SW480 (cell line): ENCODE measurements at regions not wholly inside any gene's neighbourhood (a gene's known extent, or its start where the extent isn't known, plus 50 kb on each side); places are given as distances from the start of the nearest gene placed in this dataset.

Experiments used
- DNase-seq: peaks from one replicate; pipeline ENCODE4 v3.0.0-alpha.2; 2016; ENCODE audit warnings: low spot score

- no peak for DNase-seq
Measured at GRCh38 chr2:51490576-51491234, 458.8 kb upstream of the NRXN1 start.

- no peak for DNase-seq
Measured at GRCh38 chr2:51484605-51485004, 452.7 kb upstream of the NRXN1 start.

GRCh38 chr2:51483720-51484119 is 451.8 kb upstream of the NRXN1 start:
- no peak for DNase-seq

- no peak for DNase-seq
Measured at GRCh38 chr2:51472783-51473182, 440.9 kb upstream of the NRXN1 start.

GRCh38 chr2:51472300-51472699 is 440.4 kb upstream of the NRXN1 start:
- no peak for DNase-seq

GRCh38 chr2:51469102-51469501 is 437.2 kb upstream of the NRXN1 start:
- no peak for DNase-seq

GRCh38 chr2:51465326-51465725 is 433.4 kb upstream of the NRXN1 start:
- DNase-seq: no peak

GRCh38 chr2:51454177-51454576 is 422.2 kb upstream of the NRXN1 start:
- no peak for DNase-seq

GRCh38 chr2:51448911-51449310 is 417.0 kb upstream of the NRXN1 start:
- no peak for DNase-seq

GRCh38 chr2:51441786-51442185 is 409.9 kb upstream of the NRXN1 start:
- no peak for DNase-seq

GRCh38 chr2:51424418-51424817 is 392.5 kb upstream of the NRXN1 start:
- no peak for DNase-seq

GRCh38 chr2:51420511-51420910 is 388.6 kb upstream of the NRXN1 start:
- no peak for DNase-seq

GRCh38 chr2:51413726-51414125 is 381.8 kb upstream of the NRXN1 start:
- DNase-seq: no peak

GRCh38 chr2:51410331-51410730 is 378.4 kb upstream of the NRXN1 start:
- no peak for DNase-seq

- DNase-seq: no peak
Measured at GRCh38 chr2:51409920-51410319, 378.0 kb upstream of the NRXN1 start.

- no peak for DNase-seq
Measured at GRCh38 chr2:51404226-51404625, 372.3 kb upstream of the NRXN1 start.

GRCh38 chr2:51401546-51401945 is 369.6 kb upstream of the NRXN1 start:
- no peak for DNase-seq

GRCh38 chr2:51387235-51387634 is 355.3 kb upstream of the NRXN1 start:
- DNase-seq: no peak

GRCh38 chr2:51379997-51380396 is 348.1 kb upstream of the NRXN1 start:
- no peak for DNase-seq

GRCh38 chr2:51368250-51368649 is 336.3 kb upstream of the NRXN1 start:
- no peak for DNase-seq

GRCh38 chr2:51350100-51350499 is 318.2 kb upstream of the NRXN1 start:
- no peak for DNase-seq

- no peak for DNase-seq
Measured at GRCh38 chr2:51344886-51345285, 313.0 kb upstream of the NRXN1 start.

GRCh38 chr2:51335087-51336058 is 303.4 kb upstream of the NRXN1 start:
- DNase-seq: no peak
